ENCODE measurements at regions not wholly inside any gene's neighbourhood (a gene's known extent, or its start where the extent isn't known, plus 50 kb on each side); places are given as distances from the start of the nearest gene placed in this dataset.

DNA sequence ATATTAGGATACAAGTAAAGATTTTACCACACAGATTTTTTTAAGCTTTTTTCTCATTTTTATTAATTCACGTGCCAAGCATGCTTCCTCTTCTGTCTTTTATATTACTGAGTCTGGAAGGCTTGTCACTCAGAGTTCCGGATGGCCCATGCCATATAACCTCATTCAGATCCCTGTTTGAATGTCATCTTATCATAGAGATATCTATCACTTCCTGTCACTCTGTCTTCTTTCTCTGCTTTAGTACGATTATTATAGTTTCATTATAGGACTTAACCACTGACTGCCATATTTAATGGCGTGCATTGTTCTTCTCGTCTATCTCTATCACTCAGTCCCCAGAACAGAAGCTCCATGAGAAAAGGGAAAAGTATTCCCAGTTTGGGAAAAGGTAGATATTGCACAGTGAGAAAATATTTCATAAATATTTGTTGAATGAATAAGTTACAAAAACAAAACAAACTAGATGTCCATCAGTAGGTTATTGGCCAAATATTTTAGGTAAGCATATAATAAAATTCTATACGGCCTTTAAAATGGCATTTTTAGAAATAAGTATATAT is 296.9 kb upstream of the GOT2 start:
- Histone ChIP-seq H3K79me2 (replicated peaks; ENCODE audit: insufficient read depth) (no peaks in the 10 kb centered on the region), H2AFZ (no peak overlapping the region), H3K9me2 (ENCODE audit: insufficient read depth) (no peaks in the 10 kb centered on the region; the same call in 1 of the 2 replicates), H3K4me3 (no peak overlapping the region), H4K20me1 (replicated peaks; ENCODE audit: insufficient read depth) (no peaks in the 10 kb centered on the region), H3K36me3 (ENCODE audit: insufficient read depth) (no peaks in the 10 kb centered on the region), H3K27me3 (ENCODE audit: insufficient read depth) (no peaks in the 10 kb centered on the region), H3K4me1 (ENCODE audit: insufficient read depth) (no peaks in the 10 kb centered on the region), H3F3A (replicated peaks; ENCODE audit: low read depth) (no peaks in the 10 kb centered on the region), H3K27ac (ENCODE audit: low read depth) (no peak overlapping the region), H3K4me2 (no peak overlapping the region)
- Mint-ChIP-seq H3K4me3 (no peak overlapping the region), H3K9me3 (no peaks in the 10 kb centered on the region), H3K4me1 (no peaks in the 10 kb centered on the region), H3K27me3 (ENCODE audit: insufficient read depth, low read depth, poor library complexity) (no peaks in the 10 kb centered on the region), H3K27ac (no peak overlapping the region), H3K36me3 (ENCODE audit: low read depth) (no peaks in the 10 kb centered on the region)
- DNase-seq (ENCODE audit: low spot score) (no peak), ATAC-seq (no peak)
- TF ChIP-seq STAT1 (IDR thresholded peaks at IDR 0.05; ENCODE audit: unreplicated experiment), result no peak
- no peak for TF ChIP-seq ZNF462 (CRISPR knock-in tag; IDR thresholded peaks at IDR 0.05)
- no peak for TF ChIP-seq NANOG (IDR thresholded peaks at IDR 0.05; ENCODE audit: borderline replicate concordance)
- TF ChIP-seq, protein P1, sequence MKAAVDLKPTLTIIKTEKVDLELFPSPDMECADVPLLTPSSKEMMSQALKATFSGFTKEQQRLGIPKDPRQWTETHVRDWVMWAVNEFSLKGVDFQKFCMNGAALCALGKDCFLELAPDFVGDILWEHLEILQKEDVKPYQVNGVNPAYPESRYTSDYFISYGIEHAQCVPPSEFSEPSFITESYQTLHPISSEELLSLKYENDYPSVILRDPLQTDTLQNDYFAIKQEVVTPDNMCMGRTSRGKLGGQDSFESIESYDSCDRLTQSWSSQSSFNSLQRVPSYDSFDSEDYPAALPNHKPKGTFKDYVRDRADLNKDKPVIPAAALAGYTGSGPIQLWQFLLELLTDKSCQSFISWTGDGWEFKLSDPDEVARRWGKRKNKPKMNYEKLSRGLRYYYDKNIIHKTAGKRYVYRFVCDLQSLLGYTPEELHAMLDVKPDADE (IDR thresholded peaks at IDR 0.05), result no peak
- TF ChIP-seq, protein P2, sequence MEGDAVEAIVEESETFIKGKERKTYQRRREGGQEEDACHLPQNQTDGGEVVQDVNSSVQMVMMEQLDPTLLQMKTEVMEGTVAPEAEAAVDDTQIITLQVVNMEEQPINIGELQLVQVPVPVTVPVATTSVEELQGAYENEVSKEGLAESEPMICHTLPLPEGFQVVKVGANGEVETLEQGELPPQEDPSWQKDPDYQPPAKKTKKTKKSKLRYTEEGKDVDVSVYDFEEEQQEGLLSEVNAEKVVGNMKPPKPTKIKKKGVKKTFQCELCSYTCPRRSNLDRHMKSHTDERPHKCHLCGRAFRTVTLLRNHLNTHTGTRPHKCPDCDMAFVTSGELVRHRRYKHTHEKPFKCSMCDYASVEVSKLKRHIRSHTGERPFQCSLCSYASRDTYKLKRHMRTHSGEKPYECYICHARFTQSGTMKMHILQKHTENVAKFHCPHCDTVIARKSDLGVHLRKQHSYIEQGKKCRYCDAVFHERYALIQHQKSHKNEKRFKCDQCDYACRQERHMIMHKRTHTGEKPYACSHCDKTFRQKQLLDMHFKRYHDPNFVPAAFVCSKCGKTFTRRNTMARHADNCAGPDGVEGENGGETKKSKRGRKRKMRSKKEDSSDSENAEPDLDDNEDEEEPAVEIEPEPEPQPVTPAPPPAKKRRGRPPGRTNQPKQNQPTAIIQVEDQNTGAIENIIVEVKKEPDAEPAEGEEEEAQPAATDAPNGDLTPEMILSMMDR (conservative IDR thresholded peaks at IDR 0.05; ENCODE audit: low read depth in 2 of 2), result no peak
- no peak for TF ChIP-seq EZH2 (IDR thresholded peaks at IDR 0.05; ENCODE audit: low read depth, unreplicated experiment)
- TF ChIP-seq POLR2AphosphoS5 (IDR thresholded peaks at IDR 0.05; ENCODE audit: low read depth), result no peak
